ENCODE measurements at regions not wholly inside any gene's neighbourhood (a gene's known extent, or its start where the extent isn't known, plus 50 kb on each side); places are given as distances from the start of the nearest gene placed in this dataset.

DNA sequence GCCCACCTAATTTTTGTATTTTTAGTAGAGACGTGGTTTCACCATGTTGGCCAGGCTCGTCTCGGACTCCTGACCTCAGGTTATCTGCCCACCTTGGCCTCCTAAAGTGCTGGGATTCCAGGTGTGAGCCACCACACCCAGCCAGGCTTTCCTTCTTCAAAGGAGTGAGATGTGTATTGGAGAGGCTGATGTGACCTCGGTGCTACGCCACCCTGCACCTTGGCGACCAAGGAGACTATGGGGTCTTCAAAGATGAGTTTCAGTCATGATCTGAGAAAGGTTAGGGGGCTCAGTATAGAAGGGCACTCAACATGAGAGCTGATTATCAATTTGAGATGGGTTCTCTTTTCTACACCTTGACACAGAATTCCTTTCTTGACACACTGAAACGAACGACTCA is 284.2 kb upstream of the WWC1 start:
- TF ChIP-seq CTCF (IDR thresholded peaks at IDR 0.05; ENCODE audit: low read depth, low read length) (no peak), MAX (IDR thresholded peaks at IDR 0.05; ENCODE audit: low read depth, low read length) (no peak), POLR2A (IDR thresholded peaks at IDR 0.05; ENCODE audit: extremely low read depth, insufficient read length) (no peak)

All from NB4 (cell line).